Suppressor macrophage (primary cell): ENCODE measurements at regions not wholly inside any gene's neighbourhood (a gene's known extent, or its start where the extent isn't known, plus 50 kb on each side); places are given as distances from the start of the nearest gene placed in this dataset.
"Not testable (repeated sequence)": the region's sequence is repeated elsewhere in the genome, so short reads cannot be mapped to it uniquely, and the experiment has no call there.

Source experiments
- DNase-seq, 4 experiments: peaks; one replicate each; pipeline ENCODE4 v3.0.0-alpha.2; 2020 to 2022

GRCh38 chr10:21463436-21463835, 62.0 kb downstream of the SKIDA1 start:
- no peak for DNase-seq

- no peak for DNase-seq
These were observed 67.2 kb downstream of the SKIDA1 start for GRCh38 chr10:21458126-21458871.

- DNase-seq = no peak
These were observed 69.3 kb downstream of the SKIDA1 start for GRCh38 chr10:21456160-21456559.

GRCh38 chr10:21452203-21452602, 73.3 kb downstream of the SKIDA1 start:
- DNase-seq = no peak

GRCh38 chr10:21449288-21449966, 76.1 kb downstream of the SKIDA1 start:
- DNase-seq = peak in 3 of 4 experiments; percentile 20 to 29 (median 23)

- DNase-seq = no peak
These were observed 80.3 kb downstream of the SKIDA1 start for GRCh38 chr10:21445163-21445562.

- no peak for DNase-seq
These were observed 83.9 kb downstream of the SKIDA1 start for GRCh38 chr10:21441625-21442024.

GRCh38 chr10:21438914-21439313, 86.6 kb downstream of the SKIDA1 start:
- not testable (repeated sequence) for DNase-seq

- no peak for DNase-seq
These were observed 87.6 kb downstream of the SKIDA1 start for GRCh38 chr10:21437770-21438382.

GRCh38 chr10:21432266-21432665, 93.2 kb downstream of the SKIDA1 start:
- no peak for DNase-seq

- no peak for DNase-seq
These were observed 93.7 kb downstream of the SKIDA1 start for GRCh38 chr10:21431799-21432198.

- DNase-seq = no peak
These were observed 97.5 kb downstream of the SKIDA1 start for GRCh38 chr10:21427804-21428481.

GRCh38 chr10:21424459-21424861, 101.0 kb downstream of the SKIDA1 start:
- DNase-seq = no peak

GRCh38 chr10:21423850-21424249, 101.6 kb downstream of the SKIDA1 start:
- no peak for DNase-seq

- no peak for DNase-seq
These were observed 102.1 kb downstream of the SKIDA1 start for GRCh38 chr10:21423338-21423737.

GRCh38 chr10:21421794-21422193, 103.7 kb downstream of the SKIDA1 start:
- no peak for DNase-seq

GRCh38 chr10:21421016-21421415, 104.5 kb downstream of the SKIDA1 start:
- no peak for DNase-seq

- not testable (repeated sequence) for DNase-seq
These were observed 106.4 kb downstream of the SKIDA1 start for GRCh38 chr10:21418981-21419576.

- DNase-seq = no peak
These were observed 108.2 kb downstream of the SKIDA1 start for GRCh38 chr10:21417172-21417712.

- no peak for DNase-seq
These were observed 111.8 kb downstream of the SKIDA1 start for GRCh38 chr10:21413680-21414079.

- DNase-seq = no peak
These were observed 112.2 kb downstream of the SKIDA1 start for GRCh38 chr10:21413268-21413667.

GRCh38 chr10:21406595-21407193, 118.8 kb downstream of the SKIDA1 start:
- no peak for DNase-seq
